IMR-90 (cell line): ENCODE measurements at regions not wholly inside any gene's neighbourhood (a gene's known extent, or its start where the extent isn't known, plus 50 kb on each side); places are given as distances from the start of the nearest gene placed in this dataset.

Experiments used
- ATAC-seq: fragments of 200-7000 bp; cut with Tn5 transposase; 2 replicates; pipeline ENCODE4 v1.9.1; 2020; ENCODE audit warnings: low read depth, mild to moderate bottlenecking, moderate library complexity
- BruUV-seq: library from RNA; stranded (reverse); fragments of 400-500 nt; replicated peaks from 2 replicates; lab custom pipeline; 2021; lab: Mats Ljungman, UMichigan
- CTCF ChIA-PET: fragments of 300-600 bp; formaldehyde crosslinking; extraction: SDS; loops from one replicate; lab custom pipeline; 2021; ENCODE audit warnings: antibody characterized with exemption; lab: Yijun Ruan, JAX
- POLR2A ChIA-PET: fragments of 300-600 bp; sonication (Branson Sonifier 250); formaldehyde crosslinking; loops from one replicate; lab custom pipeline; 2022; ENCODE audit warnings: antibody characterized with exemption; ENCODE audit not compliant: unreplicated experiment; lab: Charles Lee
- DNase-seq: peaks from one replicate; pipeline ENCODE4 v3.0.0; 2013
- H2AFZ ChIP-seq: replicated peaks from 2 replicates; pipeline ENCODE3; 2013; ENCODE audit warnings: low read length, mild to moderate bottlenecking; ENCODE audit not compliant: poor library complexity
- H2AK5ac ChIP-seq: 2 replicates; pipeline ENCODE4 v1.6.1; 2013; ENCODE audit warnings: low read depth, low read length, inconsistent platforms
- H2AK9ac ChIP-seq: replicated peaks from 2 replicates; pipeline ENCODE3; 2013; ENCODE audit warnings: mild to moderate bottlenecking, low read depth, low read length, moderate library complexity; ENCODE audit not compliant: poor library complexity
- H2BK120ac ChIP-seq: 2 replicates; pipeline ENCODE4 v1.6.1; 2013; ENCODE audit warnings: low read depth, low read length, inconsistent platforms
- H2BK15ac ChIP-seq: 3 replicates; pipeline ENCODE4 v1.6.1; 2013; ENCODE audit warnings: low read depth, low read length, inconsistent platforms
- H2BK20ac ChIP-seq: 2 replicates; pipeline ENCODE4 v1.6.1; 2013; ENCODE audit warnings: low read depth, mild to moderate bottlenecking, inconsistent platforms, low read length, moderate library complexity
- H2BK5ac ChIP-seq: 2 replicates; pipeline ENCODE4 v1.6.1; 2013; ENCODE audit warnings: mild to moderate bottlenecking, low read depth, low read length, inconsistent platforms; ENCODE audit not compliant: poor library complexity, severe bottlenecking
- H3K14ac ChIP-seq: replicated peaks from 2 replicates; pipeline ENCODE4 v1.6.1; 2013; ENCODE audit warnings: low read depth, low read length, inconsistent platforms
- H3K18ac ChIP-seq: 2 replicates; pipeline ENCODE4 v1.6.1; 2013; ENCODE audit warnings: low read depth, low read length, control low read depth
- H3K23ac ChIP-seq: 2 replicates; pipeline ENCODE4 v1.6.1; 2013; ENCODE audit warnings: low read depth, low read length, inconsistent platforms
- H3K27ac ChIP-seq: 2 replicates; pipeline ENCODE4 v1.5.1; 2013; ENCODE audit warnings: mild to moderate bottlenecking, control low read depth, low read length; ENCODE audit not compliant: insufficient read depth
- H3K27me3 ChIP-seq: 2 replicates; pipeline ENCODE4 v1.6.1; 2013; ENCODE audit warnings: low read length; ENCODE audit not compliant: control insufficient read depth, insufficient read depth
- H3K36me3 ChIP-seq: 2 replicates; pipeline ENCODE4 v1.6.1; 2013; ENCODE audit warnings: low read length, mixed read lengths; ENCODE audit not compliant: control insufficient read depth, insufficient read depth
- H3K4ac ChIP-seq: 2 replicates; pipeline ENCODE4 v1.6.1; 2013; ENCODE audit warnings: low read depth, low read length, inconsistent platforms
- H3K4me1 ChIP-seq: 2 replicates; pipeline ENCODE4 v1.6.1; 2013; ENCODE audit warnings: low read length, mixed read lengths; ENCODE audit not compliant: control insufficient read depth, insufficient read depth
- H3K4me2 ChIP-seq: 2 replicates; pipeline ENCODE4 v1.6.1; 2013; ENCODE audit warnings: low read depth, mild to moderate bottlenecking, control low read depth, low read length, moderate library complexity
- H3K4me3 ChIP-seq: 2 replicates; pipeline ENCODE4 v1.5.1; 2013; ENCODE audit warnings: low read depth, mild to moderate bottlenecking, control low read depth, low read length, moderate library complexity; ENCODE audit not compliant: insufficient read depth
- H3K56ac ChIP-seq: 2 replicates; pipeline ENCODE4 v1.6.1; 2013; ENCODE audit warnings: low read length, inconsistent platforms; ENCODE audit not compliant: insufficient read depth; ENCODE audit errors: extremely low read depth
- H3K79me1 ChIP-seq, 2 experiments: 2 replicates each; pipeline ENCODE4 v1.6.1; 2013; ENCODE audit warnings: low read length in 2 of 2, inconsistent platforms in 1 of 2, low read depth in 1 of 2
- H3K9ac ChIP-seq: 2 replicates; pipeline ENCODE4 v1.6.1; 2013; ENCODE audit warnings: low read depth, low read length, control low read depth
- H3K9me1 ChIP-seq: 2 replicates; pipeline ENCODE4 v1.6.1; 2013; ENCODE audit warnings: low read length, inconsistent platforms; ENCODE audit not compliant: insufficient read depth
- H3K9me3 ChIP-seq: 2 replicates; pipeline ENCODE4 v1.6.1; 2013; ENCODE audit warnings: low read length; ENCODE audit not compliant: control insufficient read depth, insufficient read depth
- H4K20me1 ChIP-seq: 2 replicates; pipeline ENCODE4 v1.6.1; 2013; ENCODE audit warnings: low read length, inconsistent platforms; ENCODE audit not compliant: insufficient read depth
- H4K5ac ChIP-seq: 2 replicates; pipeline ENCODE4 v1.6.1; 2013; ENCODE audit warnings: mild to moderate bottlenecking, low read depth, low read length, control low read depth
- H4K8ac ChIP-seq, 2 experiments: 2 replicates each; pipeline ENCODE4 v1.6.1; 2013; ENCODE audit warnings: low read depth in 2 of 2, low read length in 2 of 2, control low read depth in 1 of 2, inconsistent platforms in 1 of 2
- H4K91ac ChIP-seq: 2 replicates; pipeline ENCODE4 v1.6.1; 2013; ENCODE audit warnings: low read depth, low read length, inconsistent platforms; ENCODE audit not compliant: insufficient read depth
- BHLHE40 ChIP-seq: fragments of 150-350 bp; IDR thresholded peaks from 2 replicates; pipeline ENCODE4 v1.6.1; 2016; ENCODE audit warnings: mild to moderate bottlenecking, low read depth, low read length
- CEBPB ChIP-seq: IDR thresholded peaks from 2 replicates; pipeline ENCODE4 v1.6.1; 2012; ENCODE audit warnings: low read depth, low read length, improper control_type of control experiment
- CHD1 ChIP-seq: IDR thresholded peaks from 2 replicates; pipeline ENCODE4 v1.6.1; 2012; ENCODE audit warnings: low read depth, low read length, improper control_type of control experiment
- ELK1 ChIP-seq: fragments of 150-350 bp; IDR thresholded peaks from 2 replicates; pipeline ENCODE4 v1.6.1; 2016; ENCODE audit warnings: low read depth, mild to moderate bottlenecking, low read length, moderate library complexity, borderline replicate concordance
- FOS ChIP-seq: fragments of 150-350 bp; IDR thresholded peaks from 2 replicates; pipeline ENCODE4 v1.6.1; 2016; ENCODE audit warnings: low read depth, low read length
- MAFK ChIP-seq: IDR thresholded peaks from 2 replicates; pipeline ENCODE4 v1.6.1; 2012; ENCODE audit warnings: low read depth, low read length, improper control_type of control experiment
- MAZ ChIP-seq: IDR thresholded peaks from 2 replicates; pipeline ENCODE4 v1.6.1; 2012; ENCODE audit warnings: low read depth, mild to moderate bottlenecking, low read length, improper control_type of control experiment, moderate library complexity, borderline replicate concordance
- MXI1 ChIP-seq: IDR thresholded peaks from 2 replicates; pipeline ENCODE4 v1.6.1; 2012; ENCODE audit warnings: low read depth, mild to moderate bottlenecking, low read length, moderate library complexity, borderline replicate concordance
- NFE2L2 ChIP-seq: fragments of 150-350 bp; IDR thresholded peaks from 2 replicates; pipeline ENCODE4 v1.6.1; 2016; ENCODE audit warnings: low read depth, mild to moderate bottlenecking, low read length
- POLR2A ChIP-seq: IDR thresholded peaks from 2 replicates; pipeline ENCODE4 v1.6.1; 2012; ENCODE audit warnings: mild to moderate bottlenecking, low read depth, low read length
- RAD21 ChIP-seq: IDR thresholded peaks from 2 replicates; pipeline ENCODE4 v1.6.1; 2012; ENCODE audit warnings: low read length, improper control_type of control experiment
- RCOR1 ChIP-seq: IDR thresholded peaks from 2 replicates; pipeline ENCODE4 v1.6.1; 2012; ENCODE audit warnings: mild to moderate bottlenecking, low read length, improper control_type of control experiment; ENCODE audit not compliant: insufficient replicate concordance
- RFX5 ChIP-seq: IDR thresholded peaks from 2 replicates; pipeline ENCODE4 v1.8.0; 2012; ENCODE audit warnings: low read depth, mild to moderate bottlenecking, low read length, moderate library complexity
- SMC3 ChIP-seq: fragments of 150-350 bp; IDR thresholded peaks from 2 replicates; pipeline ENCODE4 v1.6.1; 2016; ENCODE audit warnings: low read depth, mild to moderate bottlenecking, antibody characterized with exemption, low read length, moderate library complexity
- WGBS, 2 experiments: methylation state at CpG; one replicate each; pipeline versions ENCODE4 v1.1.5 to v1.1.7; 2013; ENCODE audit warnings: missing lambda C conversion rate in 2 of 2; ENCODE audit not compliant: insufficient read length in 1 of 2; ENCODE audit errors: extremely low coverage in 2 of 2; 5-methylcytosine and 5-hydroxymethylcytosine counted together
- dilution Hi-C: fragments of 300-500 bp; cut with HindIII; formaldehyde crosslinking; loops from one replicate; pipeline ENCODE4 v1.14.3; 2018; ENCODE audit warnings: low sequenced_read_pairs; ENCODE audit not compliant: unreplicated experiment
- in situ Hi-C: fragments of 300-500 bp; cut with MboI; formaldehyde crosslinking; loops from 3 replicates; pipeline ENCODE4 v1.14.3; 2019; ENCODE audit warnings: low sequenced_read_pairs, inconsistent platforms, mixed read lengths
- intact Hi-C: fragments of 100-400 bp; cut with micrococcal nuclease; formaldehyde crosslinking; loops from 2 replicates; pipeline ENCODE4 v1.10.0; 2022
- TF ChIP-seq, protein P1 (sequence below): conservative IDR thresholded peaks from 2 replicates; pipeline ENCODE4 v1.5.1; 2012; ENCODE audit warnings: mild to moderate bottlenecking, low read depth, low read length, improper control_type of control experiment
- TF ChIP-seq, protein P2 (sequence below): fragments of 150-350 bp; IDR thresholded peaks from 2 replicates; pipeline ENCODE4 v1.6.1; 2017; ENCODE audit warnings: mild to moderate bottlenecking, antibody characterized with exemption, low read length, low read depth

GRCh38 chr18:67123901-67124300 is 392.6 kb downstream of the DSEL start:
- Histone ChIP-seq H2AK5ac (no peak overlapping the region), H2BK15ac (no peak overlapping the region), H3K4me1 (no peaks in the 10 kb centered on the region), H3K23ac (no peak overlapping the region), H3K56ac (no peak overlapping the region), H3K9me3 (no peaks in the 10 kb centered on the region), H2BK5ac (no peak overlapping the region), H3K27ac (no peak overlapping the region), H4K91ac (no peak overlapping the region), H3K9ac (no peak overlapping the region), H4K5ac (no peak overlapping the region), H3K4ac (no peak overlapping the region), H3K4me2 (no peak overlapping the region), H4K20me1 (no peaks in the 10 kb centered on the region), H3K79me1 (no peaks in the 10 kb centered on the region), H3K9me1 (no peaks in the 10 kb centered on the region), H3K14ac (no peak overlapping the region), H2BK20ac (no peak overlapping the region), H3K27me3 (no peaks in the 10 kb centered on the region), H2AK9ac (no peak overlapping the region), H2AFZ (no peak overlapping the region), H3K36me3 (no peaks in the 10 kb centered on the region), H3K4me3 (no peak overlapping the region), H3K18ac (no peak overlapping the region), H2BK120ac (no peak overlapping the region), H4K8ac (no peak overlapping the region)
- ChIA-PET CTCF (no interaction called here), POLR2A (no interaction called here)
- dilution Hi-C loops = no loop called here
- in situ Hi-C loops = no loop called here
- no peak for TF ChIP-seq POLR2A
- TF ChIP-seq RCOR1 = no peak
- no peak for TF ChIP-seq ELK1
- TF ChIP-seq MXI1 = no peak
- TF ChIP-seq MAZ = no peak
- TF ChIP-seq CEBPB = no peak
- no peak for TF ChIP-seq SMC3
- no peak for TF ChIP-seq RFX5
- TF ChIP-seq FOS = no peak
- TF ChIP-seq, protein P1, sequence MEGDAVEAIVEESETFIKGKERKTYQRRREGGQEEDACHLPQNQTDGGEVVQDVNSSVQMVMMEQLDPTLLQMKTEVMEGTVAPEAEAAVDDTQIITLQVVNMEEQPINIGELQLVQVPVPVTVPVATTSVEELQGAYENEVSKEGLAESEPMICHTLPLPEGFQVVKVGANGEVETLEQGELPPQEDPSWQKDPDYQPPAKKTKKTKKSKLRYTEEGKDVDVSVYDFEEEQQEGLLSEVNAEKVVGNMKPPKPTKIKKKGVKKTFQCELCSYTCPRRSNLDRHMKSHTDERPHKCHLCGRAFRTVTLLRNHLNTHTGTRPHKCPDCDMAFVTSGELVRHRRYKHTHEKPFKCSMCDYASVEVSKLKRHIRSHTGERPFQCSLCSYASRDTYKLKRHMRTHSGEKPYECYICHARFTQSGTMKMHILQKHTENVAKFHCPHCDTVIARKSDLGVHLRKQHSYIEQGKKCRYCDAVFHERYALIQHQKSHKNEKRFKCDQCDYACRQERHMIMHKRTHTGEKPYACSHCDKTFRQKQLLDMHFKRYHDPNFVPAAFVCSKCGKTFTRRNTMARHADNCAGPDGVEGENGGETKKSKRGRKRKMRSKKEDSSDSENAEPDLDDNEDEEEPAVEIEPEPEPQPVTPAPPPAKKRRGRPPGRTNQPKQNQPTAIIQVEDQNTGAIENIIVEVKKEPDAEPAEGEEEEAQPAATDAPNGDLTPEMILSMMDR = no peak
- TF ChIP-seq, protein P2, sequence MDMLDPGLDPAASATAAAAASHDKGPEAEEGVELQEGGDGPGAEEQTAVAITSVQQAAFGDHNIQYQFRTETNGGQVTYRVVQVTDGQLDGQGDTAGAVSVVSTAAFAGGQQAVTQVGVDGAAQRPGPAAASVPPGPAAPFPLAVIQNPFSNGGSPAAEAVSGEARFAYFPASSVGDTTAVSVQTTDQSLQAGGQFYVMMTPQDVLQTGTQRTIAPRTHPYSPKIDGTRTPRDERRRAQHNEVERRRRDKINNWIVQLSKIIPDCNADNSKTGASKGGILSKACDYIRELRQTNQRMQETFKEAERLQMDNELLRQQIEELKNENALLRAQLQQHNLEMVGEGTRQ = no peak
- no peak for TF ChIP-seq CHD1
- TF ChIP-seq MAFK = no peak
- no peak for TF ChIP-seq RAD21
- TF ChIP-seq NFE2L2 = no peak
- no peak for TF ChIP-seq BHLHE40
- intact Hi-C loops = no loop called here
- no TSS peak for BruUV-seq
- no peak for ATAC-seq
- WGBS, 2 experiments = no CpG with 5 or more reads among the region's 1 CpG
- no peak for DNase-seq
